HUES6 (cell line): ENCODE measurements at regions not wholly inside any gene's neighbourhood (a gene's known extent, or its start where the extent isn't known, plus 50 kb on each side); places are given as distances from the start of the nearest gene placed in this dataset.

Source experiments
- H3K27ac ChIP-seq: 2 replicates; pipeline ENCODE4 v1.7.0; 2013; ENCODE audit warnings: low read depth, mild to moderate bottlenecking, low read length, inconsistent platforms
- H3K27me3 ChIP-seq: 2 replicates; pipeline ENCODE4 v1.6.1; 2013; ENCODE audit warnings: low read length; ENCODE audit not compliant: control insufficient read depth, insufficient read depth
- H3K36me3 ChIP-seq: 2 replicates; pipeline ENCODE4 v1.6.1; 2013; ENCODE audit warnings: low read length; ENCODE audit not compliant: control insufficient read depth, insufficient read depth
- H3K4me1 ChIP-seq: 2 replicates; pipeline ENCODE4 v1.6.1; 2013; ENCODE audit warnings: low read length; ENCODE audit not compliant: control insufficient read depth, insufficient read depth
- H3K4me3 ChIP-seq: 2 replicates; pipeline ENCODE4 v1.5.1; 2013; ENCODE audit warnings: low read depth, low read length
- H3K9ac ChIP-seq: one replicate; pipeline ENCODE4 v1.6.1; 2013; ENCODE audit warnings: mild to moderate bottlenecking, low read length
- H3K9me3 ChIP-seq: 2 replicates; pipeline ENCODE4 v1.6.1; 2013; ENCODE audit warnings: low read depth, low read length; ENCODE audit not compliant: control insufficient read depth, insufficient read depth

GRCh38 chr3:23000371-23000770, 202.8 kb upstream of the UBE2E2 start:
- H3K27me3 ChIP-seq, result no peaks in the 10 kb centered on the region

GRCh38 chr3:23002151-23002550, 201.0 kb upstream of the UBE2E2 start:
- H3K4me1 ChIP-seq, result peaks cover 1% of the 10 kb centered on the region
- H3K27ac ChIP-seq, result no peak overlapping the region
- H3K9ac ChIP-seq, result no peak overlapping the region
- no peak overlapping the region for H3K4me3 ChIP-seq
- no peaks in the 10 kb centered on the region for H3K9me3 ChIP-seq
- no peaks in the 10 kb centered on the region for H3K27me3 ChIP-seq
- no peaks in the 10 kb centered on the region for H3K36me3 ChIP-seq

More at GRCh38 chr3:23000371-23000770, 202.8 kb upstream of the UBE2E2 start:
- no peaks in the 10 kb centered on the region for H3K36me3 ChIP-seq
- H3K27ac ChIP-seq, result no peak overlapping the region
- no peaks in the 10 kb centered on the region for H3K9me3 ChIP-seq
- H3K4me3 ChIP-seq, result no peak overlapping the region
- H3K4me1 ChIP-seq, result peaks cover 7% of the 10 kb centered on the region
- H3K9ac ChIP-seq, result no peak overlapping the region

- no peaks in the 10 kb centered on the region for H3K27me3 ChIP-seq
- H3K27ac ChIP-seq, result no peak overlapping the region
- no peak overlapping the region for H3K9ac ChIP-seq
- H3K9me3 ChIP-seq, result no peaks in the 10 kb centered on the region
- no peaks in the 10 kb centered on the region for H3K4me1 ChIP-seq
- no peaks in the 10 kb centered on the region for H3K36me3 ChIP-seq
- no peak overlapping the region for H3K4me3 ChIP-seq
These were observed 200.0 kb upstream of the UBE2E2 start for GRCh38 chr3:23002836-23003732.

- H3K27ac ChIP-seq, result no peak overlapping the region
- H3K9me3 ChIP-seq, result no peaks in the 10 kb centered on the region
- H3K9ac ChIP-seq, result no peak overlapping the region
- no peaks in the 10 kb centered on the region for H3K36me3 ChIP-seq
- no peak overlapping the region for H3K4me3 ChIP-seq
- H3K27me3 ChIP-seq, result no peaks in the 10 kb centered on the region
- no peaks in the 10 kb centered on the region for H3K4me1 ChIP-seq
These were observed 199.4 kb upstream of the UBE2E2 start for GRCh38 chr3:23003733-23004046.

GRCh38 chr3:23004971-23005370, 198.2 kb upstream of the UBE2E2 start:
- Histone ChIP-seq H3K4me3 (no peak overlapping the region), H3K27ac (no peak overlapping the region), H3K9me3 (no peaks in the 10 kb centered on the region), H3K36me3 (no peaks in the 10 kb centered on the region), H3K27me3 (no peaks in the 10 kb centered on the region), H3K9ac (no peak overlapping the region), H3K4me1 (no peaks in the 10 kb centered on the region)

GRCh38 chr3:23017801-23018200, 185.3 kb upstream of the UBE2E2 start:
- Histone ChIP-seq H3K27ac (no peak overlapping the region), H3K9me3 (peaks cover 3% of the 10 kb centered on the region), H3K27me3 (no peaks in the 10 kb centered on the region), H3K4me1 (peaks cover 13% of the 10 kb centered on the region), H3K36me3 (no peaks in the 10 kb centered on the region), H3K4me3 (no peak overlapping the region), H3K9ac (no peak overlapping the region)

- no peak overlapping the region for H3K4me3 ChIP-seq
- H3K36me3 ChIP-seq, result no peaks in the 10 kb centered on the region
- H3K27ac ChIP-seq, result no peak overlapping the region
These were observed 183.4 kb upstream of the UBE2E2 start for GRCh38 chr3:23019596-23020300.

GRCh38 chr3:23028294-23028693, 174.8 kb upstream of the UBE2E2 start:
- peaks cover 14% of the 10 kb centered on the region for H3K9me3 ChIP-seq

More at GRCh38 chr3:23019596-23020300, 183.4 kb upstream of the UBE2E2 start:
- no peaks in the 10 kb centered on the region for H3K27me3 ChIP-seq
- H3K9me3 ChIP-seq, result peaks cover 11% of the 10 kb centered on the region
- peaks cover 13% of the 10 kb centered on the region for H3K4me1 ChIP-seq
- no peak overlapping the region for H3K9ac ChIP-seq

GRCh38 chr3:23029001-23029400, 174.1 kb upstream of the UBE2E2 start:
- no peaks in the 10 kb centered on the region for H3K27me3 ChIP-seq
- H3K27ac ChIP-seq, result peak overlapping the region; percentile 84
- no peak overlapping the region for H3K4me3 ChIP-seq
- no peaks in the 10 kb centered on the region for H3K36me3 ChIP-seq
- H3K9me3 ChIP-seq, result peaks cover 13% of the 10 kb centered on the region
- H3K9ac ChIP-seq, result no peak overlapping the region
- H3K4me1 ChIP-seq, result peaks cover 19% of the 10 kb centered on the region

More at GRCh38 chr3:23028294-23028693, 174.8 kb upstream of the UBE2E2 start:
- Histone ChIP-seq H3K4me3 (peak overlapping the region; percentile 26; the same call in 1 of the 2 replicates), H3K27me3 (no peaks in the 10 kb centered on the region), H3K4me1 (peaks cover 19% of the 10 kb centered on the region), H3K9ac (no peak overlapping the region), H3K36me3 (no peaks in the 10 kb centered on the region), H3K27ac (peak overlapping the region; percentile 84)

GRCh38 chr3:23035927-23036640, 167.0 kb upstream of the UBE2E2 start:
- Histone ChIP-seq H3K4me3 (no peak overlapping the region; the same call in 1 of the 2 replicates), H3K27me3 (no peaks in the 10 kb centered on the region), H3K4me1 (peaks cover 13% of the 10 kb centered on the region), H3K27ac (no peak overlapping the region), H3K9ac (no peak overlapping the region), H3K9me3 (no peaks in the 10 kb centered on the region), H3K36me3 (no peaks in the 10 kb centered on the region)

- Histone ChIP-seq H3K36me3 (no peaks in the 10 kb centered on the region), H3K4me3 (no peak overlapping the region), H3K27me3 (no peaks in the 10 kb centered on the region), H3K9ac (no peak overlapping the region), H3K9me3 (no peaks in the 10 kb centered on the region), H3K4me1 (peaks cover 13% of the 10 kb centered on the region), H3K27ac (no peak overlapping the region)
These were observed 166.4 kb upstream of the UBE2E2 start for GRCh38 chr3:23036728-23037127.
